AG09309 (cell line): ENCODE measurements at regions not wholly inside any gene's neighbourhood (a gene's known extent, or its start where the extent isn't known, plus 50 kb on each side); places are given as distances from the start of the nearest gene placed in this dataset.

Experiments used
- DNase-seq: peaks from one replicate; pipeline ENCODE4 v3.0.0-alpha.2; 2010; ENCODE audit warnings: low read depth
- H3K4me3 ChIP-seq: 2 replicates; pipeline ENCODE4 v1.5.1; 2011; ENCODE audit warnings: mild to moderate bottlenecking, low read depth, low read length, moderate library complexity; ENCODE audit not compliant: control insufficient read depth
- TF ChIP-seq, protein P1 (sequence below): IDR thresholded peaks from 2 replicates; pipeline ENCODE4 v1.5.1; 2011; ENCODE audit warnings: mild to moderate bottlenecking, low read depth, low read length, inconsistent platforms; ENCODE audit not compliant: insufficient read depth, control insufficient read depth; ENCODE audit errors: missing control alignments

DNA sequence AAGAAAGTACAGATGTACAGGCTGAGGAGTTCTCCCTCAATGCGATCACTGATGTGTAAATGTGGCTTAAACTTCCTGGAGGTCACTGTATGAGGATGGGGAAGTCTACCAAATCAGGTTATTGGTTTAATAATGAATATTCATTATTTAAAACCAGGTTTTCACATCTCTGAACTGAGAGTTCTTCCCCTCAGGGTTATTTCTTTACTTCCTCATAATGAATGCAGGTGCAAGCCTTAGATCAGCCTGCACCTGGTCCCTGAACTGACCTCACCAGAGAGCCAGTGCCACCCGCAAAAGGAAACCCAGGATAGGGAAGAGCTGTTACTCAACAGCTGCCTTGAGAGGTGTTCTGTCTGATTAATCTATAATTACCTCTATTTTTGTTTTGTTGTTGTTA is 369.0 kb downstream of the EPHA4 start:
- no peak for DNase-seq
- TF ChIP-seq, protein P1, sequence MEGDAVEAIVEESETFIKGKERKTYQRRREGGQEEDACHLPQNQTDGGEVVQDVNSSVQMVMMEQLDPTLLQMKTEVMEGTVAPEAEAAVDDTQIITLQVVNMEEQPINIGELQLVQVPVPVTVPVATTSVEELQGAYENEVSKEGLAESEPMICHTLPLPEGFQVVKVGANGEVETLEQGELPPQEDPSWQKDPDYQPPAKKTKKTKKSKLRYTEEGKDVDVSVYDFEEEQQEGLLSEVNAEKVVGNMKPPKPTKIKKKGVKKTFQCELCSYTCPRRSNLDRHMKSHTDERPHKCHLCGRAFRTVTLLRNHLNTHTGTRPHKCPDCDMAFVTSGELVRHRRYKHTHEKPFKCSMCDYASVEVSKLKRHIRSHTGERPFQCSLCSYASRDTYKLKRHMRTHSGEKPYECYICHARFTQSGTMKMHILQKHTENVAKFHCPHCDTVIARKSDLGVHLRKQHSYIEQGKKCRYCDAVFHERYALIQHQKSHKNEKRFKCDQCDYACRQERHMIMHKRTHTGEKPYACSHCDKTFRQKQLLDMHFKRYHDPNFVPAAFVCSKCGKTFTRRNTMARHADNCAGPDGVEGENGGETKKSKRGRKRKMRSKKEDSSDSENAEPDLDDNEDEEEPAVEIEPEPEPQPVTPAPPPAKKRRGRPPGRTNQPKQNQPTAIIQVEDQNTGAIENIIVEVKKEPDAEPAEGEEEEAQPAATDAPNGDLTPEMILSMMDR: no peak
- H3K4me3 ChIP-seq: no peak overlapping the region

DNA sequence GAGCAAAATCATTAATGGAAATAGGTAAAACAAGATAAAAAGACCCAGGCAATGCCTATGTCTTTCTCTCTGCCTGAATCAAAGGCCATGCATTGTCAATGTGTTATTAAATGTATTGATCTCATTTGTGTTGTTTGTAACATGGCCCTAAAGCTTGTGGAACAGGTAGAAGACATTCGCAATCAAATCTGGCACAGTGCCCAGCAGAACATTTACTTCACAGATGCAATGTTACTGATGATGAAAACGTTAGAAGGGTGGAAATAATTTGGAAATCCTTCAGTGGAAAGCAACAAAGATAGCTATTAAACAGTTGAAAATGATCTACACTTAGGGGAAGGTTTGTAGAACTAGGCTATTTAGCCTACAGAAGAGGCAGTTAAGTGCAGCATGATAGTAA is 368.2 kb downstream of the EPHA4 start:
- no peak overlapping the region for H3K4me3 ChIP-seq
- TF ChIP-seq, protein P1: no peak
- DNase-seq: no peak

DNA sequence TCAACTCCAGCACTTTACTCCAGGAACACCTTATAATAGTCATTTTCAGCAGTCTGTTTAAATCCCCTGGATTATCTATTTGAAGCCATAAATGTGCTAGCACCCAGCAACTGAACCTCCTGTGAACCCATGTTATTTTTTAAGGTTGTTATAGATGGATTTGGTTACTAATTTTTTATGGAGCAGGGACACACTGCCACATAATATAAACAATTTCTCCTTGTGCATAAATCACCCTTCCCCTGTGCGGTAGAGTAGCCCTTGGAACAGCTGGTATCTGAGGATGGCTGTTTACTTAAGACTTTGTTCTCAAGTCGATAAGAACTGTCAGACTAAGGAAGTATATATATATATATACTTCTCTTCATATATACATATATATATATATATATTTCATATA is 367.4 kb downstream of the EPHA4 start:
- TF ChIP-seq, protein P1: no peak
- H3K4me3 ChIP-seq: no peak overlapping the region
- DNase-seq: no peak

DNA sequence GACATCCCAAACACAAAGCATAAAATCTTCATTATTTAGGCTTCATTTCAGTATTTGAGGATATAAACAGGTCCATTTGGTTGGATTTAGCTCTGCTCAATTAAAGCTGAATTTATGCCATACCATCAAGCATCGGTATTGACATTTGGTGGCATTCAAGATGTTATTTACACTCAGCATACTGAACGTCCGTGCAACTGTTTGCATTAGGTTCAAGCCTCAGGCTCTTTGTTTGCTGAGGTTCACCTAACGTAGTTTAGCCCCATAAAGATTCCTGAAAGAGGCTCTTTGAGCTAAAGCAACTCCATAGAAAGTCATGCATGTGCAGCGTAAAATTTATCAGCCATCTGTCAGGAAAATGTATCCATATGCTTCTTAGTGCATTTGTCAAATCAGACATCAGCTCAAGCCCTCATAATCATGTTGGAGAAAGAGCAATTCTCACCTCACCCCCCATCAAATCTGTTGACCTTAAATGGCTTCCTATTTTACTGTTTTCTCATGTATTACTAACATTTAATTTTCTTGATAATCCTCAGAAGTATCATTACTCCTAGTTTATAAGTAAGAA is 366.9 kb downstream of the EPHA4 start:
- TF ChIP-seq, protein P1: no peak
- no peak for DNase-seq
- no peak overlapping the region for H3K4me3 ChIP-seq

DNA sequence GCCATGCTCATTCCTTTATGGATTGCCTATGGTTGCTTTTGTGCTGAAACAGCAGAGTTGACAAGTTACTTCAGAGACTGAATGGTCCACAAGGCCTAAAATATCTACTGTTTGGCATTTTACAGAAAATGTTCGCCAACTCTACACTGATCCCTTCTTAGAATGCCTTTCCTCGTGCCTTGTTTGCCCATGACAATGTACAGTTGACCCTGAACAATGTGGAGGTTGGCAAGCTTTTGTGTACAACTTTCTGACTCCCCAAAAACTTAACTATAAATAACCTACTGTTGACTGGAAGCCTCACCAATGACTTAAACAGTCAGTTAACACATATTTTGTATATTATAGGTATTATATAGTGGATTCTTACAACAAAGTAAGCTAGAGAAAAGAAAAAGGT is 361.4 kb downstream of the EPHA4 start:
- TF ChIP-seq, protein P1: no peak
- no peak overlapping the region for H3K4me3 ChIP-seq
- DNase-seq: no peak

DNA sequence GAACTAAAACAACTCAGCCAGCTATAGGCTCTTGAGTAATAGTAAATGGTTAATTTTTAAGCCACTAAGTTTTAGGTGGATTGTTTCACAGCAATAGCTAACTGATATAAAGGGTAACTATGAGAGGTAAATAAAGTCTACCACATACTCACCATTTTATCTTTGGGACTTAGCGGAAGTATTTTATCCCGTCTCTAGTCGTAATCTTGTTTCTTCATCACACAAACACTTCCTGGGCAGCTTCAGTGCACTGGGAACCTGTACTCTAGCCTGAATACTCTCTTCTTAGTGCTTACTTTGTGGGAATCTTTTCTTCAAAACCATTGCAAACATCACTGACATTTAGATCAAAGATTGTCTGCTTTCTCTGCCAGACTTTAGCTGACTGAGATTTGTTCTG is 360.5 kb downstream of the EPHA4 start:
- no peak overlapping the region for H3K4me3 ChIP-seq
- TF ChIP-seq, protein P1: no peak
- DNase-seq: no peak

DNA sequence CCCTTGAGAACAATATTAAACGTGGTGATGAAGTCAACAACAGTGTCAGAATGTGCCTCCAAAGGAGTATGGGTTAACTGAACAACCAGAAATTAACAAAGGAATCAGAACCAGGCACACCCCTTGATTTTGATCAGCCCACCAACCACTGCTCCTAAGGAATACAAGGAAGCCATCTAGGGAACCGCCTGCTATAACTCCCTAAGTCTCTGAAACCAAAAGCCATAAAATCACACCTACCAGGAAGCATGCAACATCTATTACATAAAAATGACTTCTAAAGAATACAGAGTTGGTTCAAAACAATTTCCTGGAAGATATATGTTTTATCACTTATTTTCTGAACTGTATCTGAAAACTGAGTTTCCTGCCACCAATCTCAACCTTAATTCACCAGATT is 360.0 kb downstream of the EPHA4 start:
- DNase-seq: no peak
- TF ChIP-seq, protein P1: no peak
- H3K4me3 ChIP-seq: no peak overlapping the region
